Psoas muscle (tissue), 7 donors: ENCODE measurements at regions not wholly inside any gene's neighbourhood (a gene's known extent, or its start where the extent isn't known, plus 50 kb on each side); places are given as distances from the start of the nearest gene placed in this dataset.

Experiments
- ATAC-seq, 4 donors: fragments of 200-7000 bp; cut with Tn5 transposase; one replicate each; pipeline ENCODE4 v1.9.1; 2020; ENCODE audit warnings: moderate library complexity in 3 of 4, mild to moderate bottlenecking in 2 of 4
- DNase-seq, 2 donors: peaks; one replicate each; pipeline ENCODE4 v3.0.0-alpha.2; 2020
- H3K27ac ChIP-seq: fragments of 200-600 bp; one replicate; pipeline ENCODE4 v1.8.0; 2022
- H3K27me3 ChIP-seq, 3 donors: fragments of 200-600 bp in 1 of 3; one replicate each; pipeline versions ENCODE4 v1.6.1 to v1.8.0; 2013 to 2022; ENCODE audit warnings: low read length in 2 of 3, mild to moderate bottlenecking in 2 of 3, moderate library complexity in 1 of 3; ENCODE audit not compliant: insufficient read depth in 3 of 3
- H3K36me3 ChIP-seq, 2 donors: fragments of 200-600 bp in 1 of 2; one replicate each; pipeline versions ENCODE4 v1.6.1 to v1.8.0; 2013 to 2022; ENCODE audit warnings: low read depth in 1 of 2, mild to moderate bottlenecking in 1 of 2, moderate library complexity in 1 of 2; ENCODE audit not compliant: insufficient read depth in 1 of 2
- H3K4me1 ChIP-seq: fragments of 200-600 bp; one replicate; pipeline ENCODE4 v1.8.0; 2022
- H3K4me3 ChIP-seq: fragments of 200-600 bp; one replicate; pipeline ENCODE4 v1.8.0; 2022; ENCODE audit warnings: mild to moderate bottlenecking
- H3K9me3 ChIP-seq: fragments of 200-600 bp; one replicate; pipeline ENCODE4 v1.8.0; 2022
- CTCF ChIP-seq: fragments of 200-600 bp; IDR thresholded peaks from one replicate; pipeline ENCODE4 v1.8.0; 2022; ENCODE audit warnings: antibody characterized with exemption
- WGBS, 3 donors: extraction: QIAGEN DNeasy Blood & Tissue Kit; methylation state at CpG; one replicate each; pipeline versions ENCODE4 v1.1.6 to v1.1.7; 2013; 5-methylcytosine and 5-hydroxymethylcytosine counted together
- intact Hi-C, 2 donors: fragments of 100-400 bp; cut with DNase I; formaldehyde crosslinking; loops; one replicate each; pipeline versions ENCODE4 v1.11.0 to v1.14.2; 2022
- donor health status: healthy with polysubstance abuse.
- donor health status: DM: no; HTN: no; CAD: no; lungs with moderate emphysema.
- donor health status: Bipolar disorder and iron deficiency.
- donor health status: healthy.
- donor health status: DM: yes; HTN: yes; CAD: no.
- donor health status: DM: no; HTN: no; CAD: no.
- donor health status: DM: yes; HTN: yes; CAD: no.

GRCh38 chr4:175246941-175247340 lies 328.8 kb downstream of the ADAM29 start:
- no peak for ATAC-seq
- Histone ChIP-seq H3K36me3 (no peaks in the 10 kb centered on the region), H3K4me1 (no peaks in the 10 kb centered on the region), H3K27ac (no peak overlapping the region), H3K27me3 (no peaks in the 10 kb centered on the region), H3K4me3 (no peak overlapping the region), H3K9me3 (no peaks in the 10 kb centered on the region)
- no peak for TF ChIP-seq CTCF
- intact Hi-C loops, result no loop called here
- DNase-seq, result no peak
- 74 to 80% (median 79%) methylated on average over 3 of the region's 3 CpGs for WGBS, 3 donors

GRCh38 chr4:175252642-175253041 lies 334.5 kb downstream of the ADAM29 start:
- TF ChIP-seq CTCF, result no peak
- Histone ChIP-seq H3K4me1 (no peaks in the 10 kb centered on the region), H3K9me3 (no peaks in the 10 kb centered on the region), H3K36me3 (no peaks in the 10 kb centered on the region), H3K4me3 (no peak overlapping the region), H3K27me3 (no peaks in the 10 kb centered on the region), H3K27ac (no peak overlapping the region)
- DNase-seq (no peak), ATAC-seq (no peak)
- 82 to 89% (median 89%) methylated on average over 5 of the region's 5 CpGs for WGBS, 3 donors
- intact Hi-C loops, result no loop called here

- H3K36me3 ChIP-seq, result no peaks in the 10 kb centered on the region
These were observed 335.2 kb downstream of the ADAM29 start for GRCh38 chr4:175253184-175253902.

GRCh38 chr4:175263537-175263936 lies 345.4 kb downstream of the ADAM29 start:
- TF ChIP-seq CTCF, result no peak
- Histone ChIP-seq H3K27me3 (no peaks in the 10 kb centered on the region), H3K36me3 (no peaks in the 10 kb centered on the region), H3K27ac (no peak overlapping the region), H3K4me3 (no peak overlapping the region), H3K4me1 (no peaks in the 10 kb centered on the region), H3K9me3 (no peaks in the 10 kb centered on the region)
- intact Hi-C loops, result no loop called here
- no peak for ATAC-seq
- WGBS, 3 donors, result 86 to 87% (median 86%) methylated on average over 1 of the region's 1 CpG
- DNase-seq, result no peak

More at GRCh38 chr4:175253184-175253902, 335.2 kb downstream of the ADAM29 start:
- ATAC-seq (no peak), DNase-seq (no peak)
- WGBS, 3 donors, result 80 to 87% (median 80%) methylated on average over 8 of the region's 8 CpGs
- Histone ChIP-seq H3K9me3 (no peaks in the 10 kb centered on the region), H3K4me3 (no peak overlapping the region), H3K27me3 (no peaks in the 10 kb centered on the region), H3K27ac (no peak overlapping the region), H3K4me1 (no peaks in the 10 kb centered on the region)
- no peak for TF ChIP-seq CTCF
- intact Hi-C loops, result no loop called here
